WTC11 (cell line): ENCODE measurements at regions not wholly inside any gene's neighbourhood (a gene's known extent, or its start where the extent isn't known, plus 50 kb on each side); places are given as distances from the start of the nearest gene placed in this dataset.

Source experiments
- CTCF ChIP-seq: fragments of 200-600 bp; IDR thresholded peaks from 2 replicates; pipeline ENCODE4 v1.8.0; 2022; ENCODE audit warnings: antibody characterized with exemption
- E2F4 ChIP-seq: sonication (generic); formaldehyde crosslinking; IDR thresholded peaks from 2 replicates; pipeline ENCODE4 v1.8.1; 2022; ENCODE audit warnings: low read depth, mild to moderate bottlenecking, moderate library complexity, missing genetic modification reagents, borderline replicate concordance
- MXD4 ChIP-seq: fragments of 250-450 bp; sonication (Bioruptor Pico); IDR thresholded peaks from 2 replicates; pipeline ENCODE4 v1.8.0; 2021; ENCODE audit warnings: mild to moderate bottlenecking, moderate library complexity, borderline replicate concordance
- USF2 ChIP-seq: sonication (generic); formaldehyde crosslinking; IDR thresholded peaks from 2 replicates; pipeline ENCODE4 v1.8.1; 2023; ENCODE audit warnings: mild to moderate bottlenecking, missing genetic modification reagents, moderate library complexity
- ZNF512 ChIP-seq: sonication (generic); formaldehyde crosslinking; IDR thresholded peaks from 2 replicates; pipeline ENCODE4 v1.8.1; 2022; ENCODE audit warnings: missing genetic modification reagents, borderline replicate concordance

- no peak for TF ChIP-seq CTCF
- TF ChIP-seq MXD4 (CRISPR knock-in tag) = no peak
- TF ChIP-seq ZNF512 (CRISPR knock-in tag) = no peak
- TF ChIP-seq USF2 (CRISPR knock-in tag) = no peak
- no peak for TF ChIP-seq E2F4
Measured at GRCh38 chr5:23303836-23304235, 203.6 kb upstream of the PRDM9 start.
